GM12874 (cell line): ENCODE measurements at regions not wholly inside any gene's neighbourhood (a gene's known extent, or its start where the extent isn't known, plus 50 kb on each side); places are given as distances from the start of the nearest gene placed in this dataset.

Source experiments
- TF ChIP-seq, protein P1 (sequence below): IDR thresholded peaks from 2 replicates; pipeline ENCODE4 v1.5.1; 2011; ENCODE audit warnings: low read depth, mild to moderate bottlenecking, control low read depth, low read length, moderate library complexity; ENCODE audit not compliant: insufficient read depth

DNA sequence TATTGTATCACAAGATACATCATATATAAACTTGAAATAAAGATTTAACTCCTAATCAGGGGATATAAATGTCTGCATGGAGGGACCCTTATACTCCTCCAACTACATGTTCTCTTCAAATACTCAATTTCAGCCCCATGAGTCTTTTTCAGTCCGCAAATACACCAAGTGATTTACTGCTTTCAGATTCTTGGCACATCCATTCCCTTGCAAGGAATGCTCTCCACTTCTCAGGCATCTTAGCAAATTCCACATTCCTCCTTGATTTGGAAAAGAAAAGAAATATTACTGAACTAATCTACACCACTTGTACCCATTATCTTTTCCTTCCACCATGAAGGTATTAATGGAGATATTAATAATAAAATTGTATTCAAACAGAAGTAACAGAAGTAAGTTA lies 999.4 kb upstream of the GJE1 start:
- TF ChIP-seq, protein P1, sequence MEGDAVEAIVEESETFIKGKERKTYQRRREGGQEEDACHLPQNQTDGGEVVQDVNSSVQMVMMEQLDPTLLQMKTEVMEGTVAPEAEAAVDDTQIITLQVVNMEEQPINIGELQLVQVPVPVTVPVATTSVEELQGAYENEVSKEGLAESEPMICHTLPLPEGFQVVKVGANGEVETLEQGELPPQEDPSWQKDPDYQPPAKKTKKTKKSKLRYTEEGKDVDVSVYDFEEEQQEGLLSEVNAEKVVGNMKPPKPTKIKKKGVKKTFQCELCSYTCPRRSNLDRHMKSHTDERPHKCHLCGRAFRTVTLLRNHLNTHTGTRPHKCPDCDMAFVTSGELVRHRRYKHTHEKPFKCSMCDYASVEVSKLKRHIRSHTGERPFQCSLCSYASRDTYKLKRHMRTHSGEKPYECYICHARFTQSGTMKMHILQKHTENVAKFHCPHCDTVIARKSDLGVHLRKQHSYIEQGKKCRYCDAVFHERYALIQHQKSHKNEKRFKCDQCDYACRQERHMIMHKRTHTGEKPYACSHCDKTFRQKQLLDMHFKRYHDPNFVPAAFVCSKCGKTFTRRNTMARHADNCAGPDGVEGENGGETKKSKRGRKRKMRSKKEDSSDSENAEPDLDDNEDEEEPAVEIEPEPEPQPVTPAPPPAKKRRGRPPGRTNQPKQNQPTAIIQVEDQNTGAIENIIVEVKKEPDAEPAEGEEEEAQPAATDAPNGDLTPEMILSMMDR = no peak

DNA sequence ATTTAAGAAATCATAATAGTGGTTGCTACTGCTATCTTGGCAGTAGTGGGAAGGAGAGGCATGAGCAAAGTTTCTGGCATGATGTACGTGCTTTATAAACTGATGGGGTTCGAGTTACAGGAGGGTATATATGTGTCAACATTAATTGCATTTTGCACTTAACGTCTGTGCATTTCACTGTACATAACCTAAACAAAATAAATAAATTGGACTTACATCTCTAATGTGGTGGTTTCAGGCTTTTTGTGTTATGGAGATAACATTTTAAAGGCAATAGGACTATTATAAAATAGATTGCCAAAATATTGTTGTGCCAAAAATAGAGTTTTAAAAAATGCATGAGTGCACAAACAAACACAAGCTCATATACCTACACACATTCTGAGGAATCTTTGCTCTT lies 1001.1 kb upstream of the GJE1 start:
- TF ChIP-seq, protein P1 = no peak

DNA sequence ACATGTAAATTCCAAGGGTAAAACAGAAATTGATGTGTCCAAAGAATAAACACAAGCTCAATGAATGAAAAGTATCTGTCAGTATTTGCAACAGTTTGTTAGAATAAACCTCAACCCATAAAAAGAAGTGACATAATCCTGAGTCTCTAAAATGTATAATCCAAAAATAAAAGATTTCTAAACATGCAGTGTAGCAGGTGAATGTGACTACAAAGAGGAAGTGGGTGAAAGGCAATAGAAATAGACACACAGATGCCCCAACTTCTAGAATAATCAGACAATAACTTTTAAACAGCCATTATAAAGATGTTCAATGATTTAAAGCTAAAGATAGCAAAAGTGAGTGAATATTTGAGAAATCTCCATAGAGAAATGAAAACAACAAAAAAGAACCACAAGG lies 1009.2 kb upstream of the GJE1 start:
- TF ChIP-seq, protein P1 = no peak

DNA sequence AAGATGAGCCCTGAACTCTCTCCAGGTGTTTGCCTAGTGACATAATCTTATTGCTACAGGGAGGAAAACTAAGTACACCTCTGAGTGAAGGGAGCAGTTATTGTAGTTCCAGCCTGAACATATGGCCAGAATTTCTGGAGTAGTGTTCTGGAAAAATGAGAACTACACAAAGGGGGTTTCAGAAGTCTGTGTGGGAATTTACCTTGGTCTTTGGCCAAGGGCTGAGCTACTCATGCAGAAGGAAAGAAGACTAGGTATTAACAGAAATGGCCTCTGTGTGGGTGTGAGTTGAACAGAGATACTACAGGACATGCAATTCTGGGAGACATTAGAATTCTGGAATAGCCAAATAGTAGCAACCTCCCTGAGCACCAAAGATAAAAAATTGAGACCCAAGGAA lies 1009.7 kb upstream of the GJE1 start:
- TF ChIP-seq, protein P1 = no peak

DNA sequence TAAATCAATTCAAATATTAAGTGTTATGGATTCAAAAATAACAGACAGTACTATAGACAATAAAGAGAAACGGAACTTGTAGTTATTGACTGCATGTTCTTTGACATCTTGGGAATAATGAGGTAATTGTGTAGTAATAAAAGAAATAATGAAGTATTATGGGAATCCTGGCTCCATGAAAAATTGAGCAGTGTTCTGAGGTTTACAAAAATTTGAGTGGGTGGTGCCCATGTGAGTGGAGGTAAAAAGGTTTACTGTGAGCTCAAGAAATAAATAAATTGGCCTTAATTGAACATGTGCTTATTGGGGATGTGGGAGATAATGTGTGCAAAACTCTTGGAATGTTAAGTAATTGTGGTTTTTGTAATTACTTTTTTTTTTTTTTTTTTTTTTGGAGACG lies 1013.7 kb upstream of the GJE1 start:
- TF ChIP-seq, protein P1 = no peak

DNA sequence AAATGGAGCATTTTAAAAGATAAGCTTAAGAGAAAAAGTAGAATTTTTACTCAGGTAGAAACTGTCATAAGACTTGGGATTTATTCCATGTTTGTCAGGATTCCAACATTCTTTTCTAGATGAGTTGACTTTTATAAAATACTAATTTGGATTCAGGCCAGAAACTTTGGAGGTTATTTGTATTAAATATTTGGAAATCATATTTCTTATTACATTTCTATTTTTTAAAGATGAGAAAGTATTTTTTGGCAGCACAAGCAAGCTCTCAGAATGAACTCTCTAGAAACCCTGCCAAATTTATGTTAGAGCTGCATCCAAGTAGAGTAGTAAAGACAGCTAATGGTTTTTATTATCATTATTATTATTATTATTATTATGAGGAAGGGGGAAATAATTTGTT lies 1014.9 kb upstream of the GJE1 start:
- TF ChIP-seq, protein P1 = no peak

DNA sequence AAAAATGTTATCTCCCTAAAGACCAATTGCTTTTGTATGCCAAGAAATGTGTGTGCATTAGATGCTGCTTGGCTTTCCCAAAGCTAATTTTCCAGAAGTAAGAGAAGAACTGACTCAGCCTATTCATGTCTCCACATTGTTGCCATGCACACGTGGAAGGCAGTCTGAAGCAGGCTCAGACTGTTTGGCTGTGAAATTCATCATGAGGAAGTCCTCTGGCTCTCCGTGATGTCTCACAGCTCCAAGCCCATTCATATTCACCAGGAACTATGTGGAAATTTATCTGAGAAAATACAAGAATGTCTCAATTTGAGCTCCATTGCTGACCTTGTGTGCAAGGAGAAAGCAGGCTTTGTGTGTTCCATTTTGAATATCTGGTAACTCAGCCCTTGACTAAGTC lies 1022.2 kb upstream of the GJE1 start:
- TF ChIP-seq, protein P1 = no peak
